ENCODE measurements at regions not wholly inside any gene's neighbourhood (a gene's known extent, or its start where the extent isn't known, plus 50 kb on each side); places are given as distances from the start of the nearest gene placed in this dataset.

DNA sequence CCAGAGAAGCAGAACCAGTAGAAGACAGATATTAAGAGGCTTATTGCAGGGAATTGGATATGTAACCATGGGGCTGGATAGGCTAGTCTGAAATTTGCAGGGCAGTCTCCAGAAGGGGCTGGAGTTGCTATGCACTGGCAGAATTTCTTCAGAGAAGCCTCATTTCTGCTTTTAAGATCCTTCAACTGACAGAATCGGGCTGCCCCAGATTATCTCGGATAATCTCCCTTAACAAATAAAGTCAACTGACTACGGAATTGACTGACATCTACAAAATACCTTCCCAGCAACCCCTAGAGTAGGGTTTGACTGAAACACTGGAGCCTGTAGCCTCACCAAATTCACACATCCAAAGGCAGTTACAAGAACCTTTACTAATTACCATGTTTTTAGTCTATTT, 136.4 kb downstream of the SOCS6 start:
- no peaks in the 10 kb centered on the region for H3K9me3 ChIP-seq
- H3K36me3 ChIP-seq: no peaks in the 10 kb centered on the region
- no peaks in the 10 kb centered on the region for H3K27me3 ChIP-seq
- H3K27ac ChIP-seq: no peak overlapping the region
- 83 to 88% methylated on average over 3 of the region's 3 CpGs for WGBS, 2 donors
- H3K4me1 ChIP-seq: peaks cover 0 to 32% (median 15%) of the 10 kb centered on the region in 4 donors
- H3K4me3 ChIP-seq: no peak overlapping the region
- DNase-seq (ENCODE audit: low spot score in 2 of 2): no peak
- TF ChIP-seq EP300 (IDR thresholded peaks at IDR 0.05): no peak
- TF ChIP-seq, protein P1, sequence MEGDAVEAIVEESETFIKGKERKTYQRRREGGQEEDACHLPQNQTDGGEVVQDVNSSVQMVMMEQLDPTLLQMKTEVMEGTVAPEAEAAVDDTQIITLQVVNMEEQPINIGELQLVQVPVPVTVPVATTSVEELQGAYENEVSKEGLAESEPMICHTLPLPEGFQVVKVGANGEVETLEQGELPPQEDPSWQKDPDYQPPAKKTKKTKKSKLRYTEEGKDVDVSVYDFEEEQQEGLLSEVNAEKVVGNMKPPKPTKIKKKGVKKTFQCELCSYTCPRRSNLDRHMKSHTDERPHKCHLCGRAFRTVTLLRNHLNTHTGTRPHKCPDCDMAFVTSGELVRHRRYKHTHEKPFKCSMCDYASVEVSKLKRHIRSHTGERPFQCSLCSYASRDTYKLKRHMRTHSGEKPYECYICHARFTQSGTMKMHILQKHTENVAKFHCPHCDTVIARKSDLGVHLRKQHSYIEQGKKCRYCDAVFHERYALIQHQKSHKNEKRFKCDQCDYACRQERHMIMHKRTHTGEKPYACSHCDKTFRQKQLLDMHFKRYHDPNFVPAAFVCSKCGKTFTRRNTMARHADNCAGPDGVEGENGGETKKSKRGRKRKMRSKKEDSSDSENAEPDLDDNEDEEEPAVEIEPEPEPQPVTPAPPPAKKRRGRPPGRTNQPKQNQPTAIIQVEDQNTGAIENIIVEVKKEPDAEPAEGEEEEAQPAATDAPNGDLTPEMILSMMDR (IDR thresholded peaks at IDR 0.05): no peak
- TF ChIP-seq POLR2A (IDR thresholded peaks at IDR 0.05): no peak

DNA sequence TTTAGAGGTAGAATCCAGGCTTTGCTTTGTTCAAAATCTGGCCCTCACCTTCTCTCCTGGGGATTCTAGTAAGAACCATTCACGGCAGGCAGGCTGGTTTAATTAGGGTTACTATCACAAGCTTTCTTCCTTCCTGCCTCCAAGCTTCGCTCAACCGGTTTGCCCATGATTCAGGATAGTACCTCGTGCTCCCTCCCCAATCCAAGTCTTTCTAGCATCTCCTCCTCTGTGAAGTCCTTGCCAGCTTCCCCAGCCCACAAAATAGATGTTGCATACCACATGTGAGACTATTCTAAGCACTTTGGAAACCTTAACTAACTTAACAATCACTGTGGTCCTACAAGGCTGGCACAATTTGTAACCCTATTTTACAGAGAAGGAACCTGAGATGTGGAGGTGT, 135.1 kb downstream of the SOCS6 start:
- Histone ChIP-seq H3K27ac (no peak overlapping the region), H3K9me3 (no peaks in the 10 kb centered on the region), H3K36me3 (no peaks in the 10 kb centered on the region), H3K4me3 (no peak overlapping the region), H3K4me1 (peaks cover 0 to 32% (median 15%) of the 10 kb centered on the region in 4 donors), H3K27me3 (no peaks in the 10 kb centered on the region)
- WGBS, 2 donors: 46 to 50% methylated on average over 4 of the region's 4 CpGs
- TF ChIP-seq, protein P1 (IDR thresholded peaks at IDR 0.05): no peak
- no peak for TF ChIP-seq POLR2A (IDR thresholded peaks at IDR 0.05)
- TF ChIP-seq EP300 (IDR thresholded peaks at IDR 0.05): no peak
- DNase-seq (ENCODE audit: low spot score in 2 of 2): no peak

DNA sequence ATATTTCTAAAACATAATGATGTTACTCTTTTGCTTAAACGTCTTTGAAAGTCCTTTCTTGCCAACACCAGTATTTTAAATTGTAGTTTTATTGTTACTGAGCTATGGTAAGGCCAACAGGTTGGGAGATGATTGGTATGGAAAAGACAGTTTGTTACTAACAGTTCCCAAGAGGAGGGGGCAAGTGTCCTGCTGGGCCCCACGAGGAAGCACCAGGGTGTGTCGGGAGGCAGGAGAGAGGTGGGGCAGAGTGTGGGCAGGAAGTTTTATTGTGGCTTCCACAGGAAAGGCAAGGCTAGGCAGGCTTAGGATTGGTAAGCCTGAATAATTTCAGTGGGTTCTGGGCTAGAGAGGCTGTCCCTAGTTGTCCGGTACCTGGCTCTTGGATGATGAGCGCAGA, 134.3 kb downstream of the SOCS6 start:
- Histone ChIP-seq H3K4me1 (peaks cover 0 to 32% (median 15%) of the 10 kb centered on the region in 4 donors), H3K36me3 (no peaks in the 10 kb centered on the region), H3K27me3 (no peaks in the 10 kb centered on the region), H3K4me3 (no peak overlapping the region), H3K27ac (peak overlapping the region in 2 of 4 donors; percentile 21 to 63), H3K9me3 (no peaks in the 10 kb centered on the region)
- TF ChIP-seq, protein P1 (IDR thresholded peaks at IDR 0.05): no peak
- TF ChIP-seq EP300 (IDR thresholded peaks at IDR 0.05) (no peak), POLR2A (IDR thresholded peaks at IDR 0.05) (no peak)
- DNase-seq (ENCODE audit: low spot score in 2 of 2): no peak
- WGBS, 2 donors: 48 to 66% methylated on average over 5 of the region's 5 CpGs

DNA sequence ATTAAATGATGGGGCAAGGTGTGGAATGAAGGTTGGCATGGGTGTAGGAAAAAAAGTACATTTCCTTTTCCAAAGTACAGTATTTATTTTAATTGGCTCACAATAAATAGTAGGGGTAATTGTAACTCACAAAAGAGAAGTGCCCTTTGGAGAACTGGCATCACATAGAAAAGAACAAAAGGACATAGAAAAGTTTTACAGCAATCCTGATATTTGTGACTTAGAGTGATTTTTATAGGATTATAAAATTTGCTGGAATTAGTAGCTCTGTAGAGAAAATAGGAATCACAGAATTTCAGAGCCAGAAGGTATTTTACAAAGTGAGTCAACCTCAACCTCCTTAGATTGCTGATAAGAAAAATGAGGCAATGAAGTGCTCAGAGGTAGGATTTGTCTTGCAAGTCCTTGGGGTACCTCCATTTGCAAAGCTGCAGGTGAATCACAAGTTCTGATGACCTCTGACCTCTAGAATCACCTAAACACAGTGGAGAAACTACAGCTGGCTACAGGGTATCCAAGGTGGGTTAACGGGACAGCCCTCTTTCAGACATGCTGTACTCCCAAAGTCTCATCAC, 133.6 kb downstream of the SOCS6 start:
- WGBS, 2 donors: 89 to 100% methylated on average over 1 of the region's 1 CpG
- no peak for TF ChIP-seq EP300 (IDR thresholded peaks at IDR 0.05)
- TF ChIP-seq, protein P1 (IDR thresholded peaks at IDR 0.05): no peak
- no peak for TF ChIP-seq POLR2A (IDR thresholded peaks at IDR 0.05)
- no peaks in the 10 kb centered on the region for H3K9me3 ChIP-seq
- peak overlapping the region in 2 of 4 donors; percentile 21 to 63 for H3K27ac ChIP-seq
- no peak for DNase-seq (ENCODE audit: low spot score in 2 of 2)
- H3K4me1 ChIP-seq: peaks cover 0 to 32% (median 15%) of the 10 kb centered on the region in 4 donors
- H3K27me3 ChIP-seq: no peaks in the 10 kb centered on the region
- no peak overlapping the region for H3K4me3 ChIP-seq
- H3K36me3 ChIP-seq: no peaks in the 10 kb centered on the region

DNA sequence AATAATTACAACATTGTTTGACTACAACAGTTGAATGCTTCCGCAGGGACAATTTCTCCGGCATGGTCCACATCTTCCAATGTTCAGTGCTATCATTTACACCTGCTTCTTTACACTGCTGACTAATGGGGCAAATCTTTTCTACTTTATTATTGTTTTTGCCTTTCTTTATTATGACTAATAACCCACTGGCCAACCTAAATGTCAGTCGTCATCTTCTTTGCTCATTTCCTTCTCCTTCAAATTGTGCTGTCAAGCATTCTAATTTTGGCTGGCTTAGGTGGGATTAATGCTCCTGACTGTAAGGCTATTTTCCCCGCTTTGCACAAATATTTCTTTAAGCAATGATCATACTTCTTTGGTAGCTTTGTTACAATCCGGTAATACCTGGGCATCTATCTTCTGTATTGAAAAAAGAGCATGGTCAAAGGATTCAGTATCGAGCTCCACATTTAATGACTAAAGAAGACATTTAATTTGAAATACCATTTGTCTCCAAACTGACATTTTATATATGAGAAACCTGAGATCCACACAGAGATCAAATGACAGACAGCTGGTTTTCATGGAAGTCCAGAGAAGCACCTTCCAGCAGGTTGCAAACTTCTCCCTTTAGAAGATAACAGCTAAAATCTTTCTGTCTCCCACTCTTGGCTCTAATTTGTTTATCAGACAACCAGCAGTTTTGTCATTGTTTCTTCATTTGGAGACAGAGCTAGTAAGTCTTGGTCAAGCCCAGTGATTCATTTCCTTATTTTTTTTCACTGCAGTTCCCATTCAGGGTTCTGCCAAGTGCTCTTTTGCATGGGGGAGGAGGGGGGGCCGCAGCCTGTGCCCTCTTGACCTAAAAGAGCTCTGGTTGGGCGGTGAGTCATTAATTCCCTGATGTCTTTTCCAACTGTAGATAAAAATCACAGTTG, 132.9 kb downstream of the SOCS6 start:
- H3K4me3 ChIP-seq: no peak overlapping the region
- no peaks in the 10 kb centered on the region for H3K9me3 ChIP-seq
- no peaks in the 10 kb centered on the region for H3K27me3 ChIP-seq
- no peaks in the 10 kb centered on the region for H3K36me3 ChIP-seq
- WGBS, 2 donors: 62 to 63% methylated on average over 8 of the region's 8 CpGs
- TF ChIP-seq EP300 (IDR thresholded peaks at IDR 0.05) (peak; percentile 81 to 84), POLR2A (IDR thresholded peaks at IDR 0.05) (no peak)
- peaks cover 0 to 32% (median 15%) of the 10 kb centered on the region in 4 donors for H3K4me1 ChIP-seq
- peak overlapping the region in 2 of 4 donors; percentile 38 to 63 for H3K27ac ChIP-seq
- DNase-seq (ENCODE audit: low spot score in 2 of 2): peak; percentile 46 to 67

Measured in tibial nerve (tissue), 4 donors.